Muscle layer of duodenum (tissue), 2 donors: ENCODE measurements at regions not wholly inside any gene's neighbourhood (a gene's known extent, or its start where the extent isn't known, plus 50 kb on each side); places are given as distances from the start of the nearest gene placed in this dataset.

ENCODE experiments used
- H3K27ac ChIP-seq: one replicate; pipeline ENCODE4 v1.7.0; 2013; ENCODE audit warnings: mild to moderate bottlenecking, low read length
- H3K27me3 ChIP-seq: one replicate; pipeline ENCODE4 v1.7.0; 2013; ENCODE audit warnings: low read depth, mild to moderate bottlenecking, control low read depth, low read length
- H3K36me3 ChIP-seq, 2 donors: one replicate each; pipeline ENCODE4 v1.7.0; 2013; ENCODE audit warnings: low read length in 2 of 2, control low read depth in 1 of 2, mild to moderate bottlenecking in 1 of 2; ENCODE audit not compliant: insufficient read depth in 2 of 2, control insufficient read depth in 1 of 2
- H3K4me1 ChIP-seq, 2 donors: one replicate each; pipeline ENCODE4 v1.7.0; 2013; ENCODE audit warnings: low read length in 2 of 2, mild to moderate bottlenecking in 2 of 2, control low read depth in 1 of 2, moderate library complexity in 1 of 2; ENCODE audit not compliant: insufficient read depth in 2 of 2, control insufficient read depth in 1 of 2
- H3K4me3 ChIP-seq, 2 donors: one replicate each; pipeline ENCODE4 v1.7.0; 2013; ENCODE audit warnings: low read length in 2 of 2, low read depth in 1 of 2, mild to moderate bottlenecking in 1 of 2
- H3K9me3 ChIP-seq, 2 donors: one replicate each; pipeline ENCODE4 v1.7.0; 2013; ENCODE audit warnings: low read length in 2 of 2, control low read depth in 1 of 2, mild to moderate bottlenecking in 1 of 2; ENCODE audit not compliant: control insufficient read depth in 1 of 2
- donor health status: healthy.

- Histone ChIP-seq H3K27ac (no peak overlapping the region), H3K4me3 (no peak overlapping the region), H3K27me3 (no peaks in the 10 kb centered on the region), H3K9me3 (peaks cover 14% of the 10 kb centered on the region in 2 donors), H3K36me3 (no peaks in the 10 kb centered on the region), H3K4me1 (no peaks in the 10 kb centered on the region)
Observed at GRCh38 chr2:103734911-103735310, 973.1 kb downstream of the TMEM182 start.

- Histone ChIP-seq H3K9me3 (peaks cover 12 to 14% of the 10 kb centered on the region in 2 donors), H3K27me3 (no peaks in the 10 kb centered on the region), H3K4me1 (no peaks in the 10 kb centered on the region), H3K4me3 (no peak overlapping the region), H3K36me3 (no peaks in the 10 kb centered on the region), H3K27ac (no peak overlapping the region)
Observed at GRCh38 chr2:103738108-103738507, 976.3 kb downstream of the TMEM182 start.

GRCh38 chr2:103738606-103739005 is 976.8 kb downstream of the TMEM182 start:
- Histone ChIP-seq H3K9me3 (peaks cover 7 to 14% of the 10 kb centered on the region in 2 donors), H3K36me3 (no peaks in the 10 kb centered on the region), H3K27me3 (no peaks in the 10 kb centered on the region), H3K4me1 (no peaks in the 10 kb centered on the region), H3K27ac (no peak overlapping the region), H3K4me3 (no peak overlapping the region)

- no peaks in the 10 kb centered on the region for H3K27me3 ChIP-seq
- H3K9me3 ChIP-seq: peaks cover under 1 to 9% of the 10 kb centered on the region in 2 donors
- H3K36me3 ChIP-seq: no peaks in the 10 kb centered on the region
- H3K4me3 ChIP-seq: no peak overlapping the region
- no peaks in the 10 kb centered on the region for H3K4me1 ChIP-seq
- no peak overlapping the region for H3K27ac ChIP-seq
Observed at GRCh38 chr2:103739186-103739585, 977.4 kb downstream of the TMEM182 start.

GRCh38 chr2:103739921-103740320 is 978.1 kb downstream of the TMEM182 start:
- Histone ChIP-seq H3K36me3 (no peaks in the 10 kb centered on the region), H3K4me1 (no peaks in the 10 kb centered on the region), H3K4me3 (no peak overlapping the region)

GRCh38 chr2:103740631-103741030 is 978.8 kb downstream of the TMEM182 start:
- Histone ChIP-seq H3K27me3 (no peaks in the 10 kb centered on the region), H3K36me3 (no peaks in the 10 kb centered on the region), H3K4me1 (no peaks in the 10 kb centered on the region), H3K9me3 (no peaks in the 10 kb centered on the region), H3K4me3 (no peak overlapping the region), H3K27ac (no peak overlapping the region)

More at GRCh38 chr2:103739921-103740320, 978.1 kb downstream of the TMEM182 start:
- no peaks in the 10 kb centered on the region for H3K27me3 ChIP-seq
- peaks cover 0 to 5% of the 10 kb centered on the region in 2 donors for H3K9me3 ChIP-seq
- no peak overlapping the region for H3K27ac ChIP-seq

- Histone ChIP-seq H3K4me1 (no peaks in the 10 kb centered on the region), H3K27ac (no peak overlapping the region)
Observed at GRCh38 chr2:103743195-103743594, 981.4 kb downstream of the TMEM182 start.

GRCh38 chr2:103754530-103754929 is 992.7 kb downstream of the TMEM182 start:
- Histone ChIP-seq H3K27me3 (no peaks in the 10 kb centered on the region), H3K27ac (no peak overlapping the region), H3K4me1 (no peaks in the 10 kb centered on the region), H3K36me3 (no peaks in the 10 kb centered on the region), H3K9me3 (no peaks in the 10 kb centered on the region), H3K4me3 (no peak overlapping the region)

More at GRCh38 chr2:103743195-103743594, 981.4 kb downstream of the TMEM182 start:
- Histone ChIP-seq H3K9me3 (no peaks in the 10 kb centered on the region), H3K27me3 (no peaks in the 10 kb centered on the region), H3K36me3 (no peaks in the 10 kb centered on the region), H3K4me3 (no peak overlapping the region)

- Histone ChIP-seq H3K4me1 (no peaks in the 10 kb centered on the region), H3K27me3 (no peaks in the 10 kb centered on the region), H3K4me3 (no peak overlapping the region), H3K9me3 (no peaks in the 10 kb centered on the region), H3K27ac (no peak overlapping the region), H3K36me3 (no peaks in the 10 kb centered on the region)
Observed at GRCh38 chr2:103773884-103774283, 1012.1 kb downstream of the TMEM182 start.

- Histone ChIP-seq H3K9me3 (no peaks in the 10 kb centered on the region), H3K4me3 (no peak overlapping the region), H3K27me3 (no peaks in the 10 kb centered on the region), H3K4me1 (no peaks in the 10 kb centered on the region), H3K27ac (no peak overlapping the region), H3K36me3 (no peaks in the 10 kb centered on the region)
Observed at GRCh38 chr2:103780088-103780702, 1018.4 kb downstream of the TMEM182 start.

- no peak overlapping the region for H3K4me3 ChIP-seq
- no peaks in the 10 kb centered on the region for H3K36me3 ChIP-seq
- no peaks in the 10 kb centered on the region for H3K27me3 ChIP-seq
- no peaks in the 10 kb centered on the region for H3K4me1 ChIP-seq
- H3K9me3 ChIP-seq: no peaks in the 10 kb centered on the region
- H3K27ac ChIP-seq: no peak overlapping the region
Observed at GRCh38 chr2:103781313-103781712, 1019.5 kb downstream of the TMEM182 start.

- Histone ChIP-seq H3K4me3 (no peak overlapping the region), H3K27ac (no peak overlapping the region), H3K9me3 (no peaks in the 10 kb centered on the region), H3K27me3 (no peaks in the 10 kb centered on the region), H3K4me1 (peaks cover 0 to 8% of the 10 kb centered on the region in 2 donors), H3K36me3 (no peaks in the 10 kb centered on the region)
Observed at GRCh38 chr2:103784261-103784660, 1022.4 kb downstream of the TMEM182 start.
